AG04449 (cell line): ENCODE measurements at regions not wholly inside any gene's neighbourhood (a gene's known extent, or its start where the extent isn't known, plus 50 kb on each side); places are given as distances from the start of the nearest gene placed in this dataset.
A peak's percentile ranks its signal among the peaks of the same experiment; 100 is the strongest.

Source experiments
- CTCF ChIA-PET: fragments of 350-600 bp; formaldehyde crosslinking; extraction: SDS; loops from one replicate; lab custom pipeline; 2021; ENCODE audit warnings: antibody characterized with exemption; lab: Yijun Ruan, JAX
- POLR2A ChIA-PET: fragments of 400-600, 350-600 bp; formaldehyde crosslinking; extraction: SDS; loops from one replicate; lab custom pipeline; 2020; ENCODE audit warnings: antibody characterized with exemption, inconsistent platforms; lab: Yijun Ruan, JAX
- DNase-seq: peaks from one replicate; pipeline ENCODE4 v3.0.0-alpha.2; 2010; ENCODE audit warnings: low read depth, low spot score
- H3K4me3 ChIP-seq: 2 replicates; pipeline ENCODE4 v1.5.1; 2011; ENCODE audit warnings: low read depth, mild to moderate bottlenecking, control low read depth, low read length
- TF ChIP-seq, protein P1 (sequence below): IDR thresholded peaks from one replicate; pipeline ENCODE4 v1.5.1; 2011; ENCODE audit warnings: mild to moderate bottlenecking, moderate library complexity, low read length, control low read depth, inconsistent platforms; ENCODE audit not compliant: insufficient read depth; ENCODE audit errors: missing control alignments

DNA sequence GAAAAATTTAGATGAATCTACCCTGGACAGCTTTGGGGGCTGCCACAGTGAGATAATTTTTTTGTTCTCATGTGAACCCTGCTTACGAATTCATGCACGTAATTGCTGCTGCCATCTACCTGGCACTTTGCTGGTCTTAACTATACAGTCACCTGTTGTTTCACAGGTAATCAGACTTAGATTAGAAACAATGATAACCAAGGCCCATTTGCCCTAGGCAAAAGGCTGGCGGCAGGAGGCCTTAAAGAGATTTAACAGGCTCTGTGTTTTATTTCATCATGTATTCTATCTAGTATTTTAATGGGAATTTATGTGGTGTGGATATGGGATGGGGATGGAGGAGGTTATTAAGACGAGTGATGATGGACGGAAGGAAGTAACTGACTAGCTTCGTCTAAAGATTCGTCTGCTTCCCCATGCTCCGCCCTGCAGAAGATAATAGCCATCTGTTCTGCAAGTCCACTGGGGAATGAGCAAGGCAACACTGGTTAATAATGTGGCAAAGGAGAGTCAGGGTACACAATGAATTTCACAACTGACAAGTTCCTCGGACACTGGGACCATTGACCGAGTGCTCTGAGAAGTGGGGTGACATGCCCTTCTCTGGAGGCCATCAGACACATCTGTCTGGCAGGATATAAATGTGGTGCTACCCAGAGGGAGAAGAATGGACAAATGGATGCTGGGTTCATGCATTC lies 291.8 kb upstream of the TNP1 start:
- DNase-seq, result no peak
- TF ChIP-seq, protein P1, sequence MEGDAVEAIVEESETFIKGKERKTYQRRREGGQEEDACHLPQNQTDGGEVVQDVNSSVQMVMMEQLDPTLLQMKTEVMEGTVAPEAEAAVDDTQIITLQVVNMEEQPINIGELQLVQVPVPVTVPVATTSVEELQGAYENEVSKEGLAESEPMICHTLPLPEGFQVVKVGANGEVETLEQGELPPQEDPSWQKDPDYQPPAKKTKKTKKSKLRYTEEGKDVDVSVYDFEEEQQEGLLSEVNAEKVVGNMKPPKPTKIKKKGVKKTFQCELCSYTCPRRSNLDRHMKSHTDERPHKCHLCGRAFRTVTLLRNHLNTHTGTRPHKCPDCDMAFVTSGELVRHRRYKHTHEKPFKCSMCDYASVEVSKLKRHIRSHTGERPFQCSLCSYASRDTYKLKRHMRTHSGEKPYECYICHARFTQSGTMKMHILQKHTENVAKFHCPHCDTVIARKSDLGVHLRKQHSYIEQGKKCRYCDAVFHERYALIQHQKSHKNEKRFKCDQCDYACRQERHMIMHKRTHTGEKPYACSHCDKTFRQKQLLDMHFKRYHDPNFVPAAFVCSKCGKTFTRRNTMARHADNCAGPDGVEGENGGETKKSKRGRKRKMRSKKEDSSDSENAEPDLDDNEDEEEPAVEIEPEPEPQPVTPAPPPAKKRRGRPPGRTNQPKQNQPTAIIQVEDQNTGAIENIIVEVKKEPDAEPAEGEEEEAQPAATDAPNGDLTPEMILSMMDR, result no peak
- ChIA-PET POLR2A (no interaction called here), CTCF (no interaction called here)
- no peak overlapping the region for H3K4me3 ChIP-seq

DNA sequence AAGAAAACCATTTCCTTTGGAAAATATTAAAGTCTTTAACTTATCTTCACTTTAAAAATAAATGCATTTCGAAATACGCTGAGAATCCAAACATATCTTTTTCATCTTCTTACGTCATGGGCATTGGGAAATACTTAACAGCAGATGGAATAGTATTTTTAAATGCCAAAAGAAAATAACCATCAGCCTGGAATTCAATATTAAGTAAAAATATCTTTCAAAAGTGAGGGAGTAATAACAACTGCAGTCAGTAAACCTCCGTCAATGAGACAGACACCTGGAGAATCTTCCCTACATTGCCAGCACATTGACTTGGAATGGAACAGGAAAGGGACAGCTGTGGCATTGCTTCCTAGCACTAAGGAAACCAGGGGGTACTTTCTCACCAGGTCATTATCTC lies 290.4 kb upstream of the TNP1 start:
- no peak overlapping the region for H3K4me3 ChIP-seq
- ChIA-PET CTCF (interaction anchor here (1.2 kb wide), 1 partner anchor 16 kb away, joined by 3 read pairs; no protein-coding TSS in a partner anchor), POLR2A (no interaction called here)
- TF ChIP-seq, protein P1, result no peak
- DNase-seq, result no peak

DNA sequence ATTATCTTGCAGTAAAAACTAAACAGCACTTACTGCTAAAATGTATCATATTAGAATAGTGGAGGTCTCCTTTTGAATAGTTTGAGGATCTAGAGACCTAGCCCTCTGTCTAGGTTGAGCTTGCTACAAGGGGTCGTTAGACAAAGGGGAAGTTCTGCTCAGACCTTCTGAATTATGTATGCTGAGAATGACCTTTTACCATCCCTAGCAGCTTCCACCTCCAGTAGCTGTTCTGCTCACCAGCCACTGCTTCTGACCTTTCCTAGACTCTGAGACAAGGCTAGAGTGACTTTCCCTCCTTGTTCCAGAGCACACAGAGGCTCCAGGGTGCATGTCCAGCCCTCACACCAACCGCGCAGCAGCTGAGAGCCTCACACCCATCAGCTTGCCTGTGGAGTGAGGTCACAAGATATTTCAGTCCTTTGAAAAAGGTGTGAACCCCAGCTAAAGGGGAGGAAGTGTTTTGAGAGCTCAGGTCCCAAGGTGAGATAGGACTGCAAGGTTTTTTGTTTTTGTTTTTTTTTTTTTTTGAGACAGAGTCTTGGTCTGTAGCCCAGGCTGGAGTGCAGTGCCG lies 289.3 kb upstream of the TNP1 start:
- POLR2A ChIA-PET, result no interaction called here
- DNase-seq, result no peak
- H3K4me3 ChIP-seq, result no peak overlapping the region
- TF ChIP-seq, protein P1, result no peak
- CTCF ChIA-PET, result interaction anchor here (2.2 kb wide), 1 partner anchor 451 kb away, joined by 7 read pairs; no protein-coding TSS in a partner anchor

DNA sequence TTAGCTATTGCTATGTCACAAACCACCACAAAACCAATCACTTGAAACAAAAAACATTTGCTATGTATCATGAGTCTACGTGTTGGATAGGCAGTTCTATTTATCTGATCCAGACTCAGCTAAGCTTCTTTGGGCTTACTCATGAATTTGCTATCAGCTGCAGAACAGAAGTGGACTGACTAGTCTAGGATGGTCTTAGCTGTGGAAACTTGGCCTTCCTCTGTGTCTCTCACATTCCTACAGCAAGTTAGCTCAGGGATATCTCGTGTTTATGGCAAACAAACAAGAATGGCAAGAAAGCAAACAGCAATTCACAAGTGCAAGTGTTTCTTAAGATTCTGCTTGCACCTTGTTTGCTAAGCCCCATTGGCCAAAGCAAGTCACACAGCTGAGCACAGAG lies 288.0 kb upstream of the TNP1 start:
- TF ChIP-seq, protein P1, result no peak
- DNase-seq, result no peak
- CTCF ChIA-PET, result interaction anchor here (2.2 kb wide), 1 partner anchor 449 kb away, joined by 7 read pairs; no protein-coding TSS in a partner anchor
- POLR2A ChIA-PET, result no interaction called here
- H3K4me3 ChIP-seq, result no peak overlapping the region

DNA sequence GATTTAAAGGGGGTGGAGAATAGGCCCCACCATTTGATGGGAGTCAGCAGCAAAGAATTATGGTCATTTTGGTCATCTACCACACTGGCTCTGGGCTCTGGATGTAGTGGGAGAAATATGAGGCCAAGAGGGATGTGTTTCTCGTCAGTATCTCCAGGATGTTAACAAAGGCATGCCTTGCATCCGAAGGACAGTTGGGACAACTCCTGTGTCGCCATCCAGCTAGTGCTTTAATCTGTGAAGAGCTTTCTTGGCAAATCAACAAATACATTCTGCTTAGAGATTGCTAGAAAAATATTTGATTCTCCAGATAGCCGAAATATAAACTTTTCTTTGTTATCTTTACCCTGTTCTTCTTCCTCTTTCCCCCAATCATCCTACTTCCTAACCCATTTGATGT lies 287.1 kb upstream of the TNP1 start:
- POLR2A ChIA-PET, result no interaction called here
- DNase-seq, result no peak
- no peak overlapping the region for H3K4me3 ChIP-seq
- TF ChIP-seq, protein P1, result no peak
- CTCF ChIA-PET, result interaction anchor here (1.4 to 2.2 kb wide), 2 partner anchors 19 to 448 kb away, joined by 5 to 7 read pairs; no protein-coding TSS in a partner anchor

DNA sequence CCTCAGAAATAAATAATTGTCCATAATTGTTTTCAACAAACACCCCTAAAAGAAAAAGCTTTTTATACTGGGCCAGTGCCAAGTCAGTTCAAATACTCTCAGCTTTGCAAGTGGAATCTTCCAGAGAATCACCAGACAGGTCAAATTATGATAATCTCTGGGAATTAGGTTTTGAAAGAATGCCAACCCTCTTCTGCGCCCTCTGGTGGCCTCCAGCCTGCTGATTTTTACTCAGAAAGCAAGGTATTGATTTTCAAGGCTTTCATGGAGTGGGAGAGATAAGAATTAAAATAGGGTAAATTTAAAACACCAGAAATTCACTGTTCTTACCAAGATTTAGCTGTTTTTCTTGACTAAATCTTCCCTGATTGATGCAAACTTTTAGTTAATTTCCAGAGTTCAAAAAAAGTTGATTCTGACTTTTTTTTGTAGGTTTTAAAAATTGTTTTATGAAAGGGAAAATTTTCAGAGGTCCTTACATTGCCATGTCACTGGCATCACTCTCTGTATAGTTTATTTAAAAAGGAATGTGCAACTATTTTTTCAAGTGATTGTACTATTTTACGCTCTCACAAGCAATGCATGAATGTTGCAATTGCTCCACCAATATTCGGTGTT lies 282.9 kb upstream of the TNP1 start:
- CTCF ChIA-PET, result interaction anchor here (0.9 to 1.5 kb wide), 9 partner anchors 10 to 449 kb away, joined by 3 to 7 read pairs (median 3); no protein-coding TSS in a partner anchor
- TF ChIP-seq, protein P1, result peak; percentile 25
- no peak overlapping the region for H3K4me3 ChIP-seq
- DNase-seq, result no peak
- POLR2A ChIA-PET, result no interaction called here
